HG03457 (cell line): ENCODE measurements at regions not wholly inside any gene's neighbourhood (a gene's known extent, or its start where the extent isn't known, plus 50 kb on each side); places are given as distances from the start of the nearest gene placed in this dataset.

ENCODE experiments used
- ATAC-seq: cut with Tn5 transposase; IDR thresholded peaks from one replicate; pipeline ENCODE4 v1.9.1; 2021; ENCODE audit warnings: moderate number of reproducible peaks; ENCODE audit not compliant: unreplicated experiment

- ATAC-seq, result no peak
Measured at GRCh38 chrX:135632353-135632752, 81.1 kb upstream of the CT45A1 start.

- no peak for ATAC-seq
Measured at GRCh38 chrX:135639066-135639780, 74.2 kb upstream of the CT45A1 start.

- no peak for ATAC-seq
Measured at GRCh38 chrX:135643916-135644315, 69.5 kb upstream of the CT45A1 start.

DNA sequence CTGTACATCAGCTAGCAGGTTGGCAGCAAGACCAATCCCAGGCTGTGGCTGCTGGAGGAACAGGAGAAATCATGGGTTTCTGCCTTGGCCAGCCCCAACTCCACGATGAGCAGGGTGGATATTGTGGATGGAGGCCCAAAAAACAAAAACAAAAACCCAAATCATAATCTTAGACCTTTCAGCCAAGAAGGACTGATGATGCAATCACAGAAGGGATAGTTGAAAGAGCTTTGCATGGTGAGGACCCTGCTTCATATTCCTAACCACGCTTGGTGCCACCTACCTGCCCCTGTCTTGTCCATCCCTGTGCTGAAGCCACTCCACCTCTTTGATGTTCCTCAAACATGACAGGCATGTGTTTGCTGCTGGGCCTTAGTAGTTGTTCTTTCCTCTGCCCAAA lies 68.8 kb upstream of the CT45A1 start:
- ATAC-seq, result no peak

DNA sequence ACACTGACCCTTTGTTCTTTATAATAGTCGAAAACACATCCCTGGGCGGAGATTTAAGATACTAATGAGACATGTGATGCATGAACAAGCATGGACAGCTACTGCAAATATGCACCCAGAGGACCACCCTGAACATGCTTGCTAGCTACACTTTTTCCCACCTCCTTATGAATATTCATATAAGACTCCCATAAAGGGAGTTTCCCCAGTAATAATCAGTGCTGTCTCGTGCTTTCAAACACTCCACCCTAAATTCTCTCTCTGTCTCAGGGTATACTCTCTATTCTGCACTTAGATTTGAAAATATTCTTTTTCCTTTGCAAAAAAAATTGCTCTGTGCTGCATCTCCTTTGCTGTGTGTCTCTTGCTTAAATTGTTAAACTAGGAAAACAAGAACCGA lies 64.4 kb upstream of the CT45A1 start:
- ATAC-seq, result no peak

DNA sequence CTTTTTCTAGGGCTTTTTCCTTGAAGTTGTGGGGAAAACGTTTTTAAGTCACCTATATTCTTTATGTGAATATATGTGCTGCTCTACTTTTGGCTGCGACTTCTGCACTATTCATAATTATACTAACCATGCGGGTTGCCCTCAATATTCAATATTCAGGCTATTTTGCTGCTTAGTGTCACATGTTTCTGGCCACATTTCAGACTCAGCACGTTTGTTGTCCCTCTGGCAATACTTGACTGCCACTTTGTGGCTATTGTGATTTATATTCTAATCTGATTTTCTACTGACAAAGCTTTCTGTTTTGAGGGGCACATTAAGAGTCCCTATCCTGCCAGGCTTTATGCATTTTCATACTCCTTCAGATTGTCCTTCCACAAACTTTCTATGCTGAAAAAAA lies 63.9 kb upstream of the CT45A1 start:
- ATAC-seq, result no peak

DNA sequence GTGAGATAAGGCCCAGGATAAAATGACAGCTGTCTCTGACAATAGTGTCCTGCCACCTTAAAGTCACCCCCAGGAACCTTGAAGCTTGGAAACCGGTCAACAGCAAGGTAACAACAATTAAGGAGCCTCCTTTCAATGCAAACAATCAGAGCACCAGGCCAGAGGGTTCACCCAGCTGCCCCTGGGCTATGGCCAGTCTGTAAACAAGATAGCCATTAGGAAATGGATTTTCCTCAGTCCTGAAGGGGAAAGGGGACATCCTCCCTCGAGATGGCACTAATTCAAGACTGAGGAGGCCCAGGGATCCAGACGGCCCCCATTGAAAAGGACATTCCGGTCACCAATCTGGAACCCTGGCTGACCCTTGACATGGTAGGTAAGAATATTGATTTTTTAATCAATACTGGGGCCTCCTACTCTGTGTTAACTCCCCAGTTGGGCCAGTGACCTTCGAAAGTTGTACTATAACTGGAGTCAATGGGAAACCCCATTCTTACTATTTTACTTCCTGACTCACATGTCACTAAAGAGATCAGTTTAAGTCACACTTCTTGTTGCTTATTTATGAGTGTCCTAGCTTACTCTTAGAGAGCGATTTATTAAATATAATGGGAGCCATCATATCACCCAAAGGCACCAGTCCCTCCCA lies 61.7 kb upstream of the CT45A1 start:
- ATAC-seq, result no peak

DNA sequence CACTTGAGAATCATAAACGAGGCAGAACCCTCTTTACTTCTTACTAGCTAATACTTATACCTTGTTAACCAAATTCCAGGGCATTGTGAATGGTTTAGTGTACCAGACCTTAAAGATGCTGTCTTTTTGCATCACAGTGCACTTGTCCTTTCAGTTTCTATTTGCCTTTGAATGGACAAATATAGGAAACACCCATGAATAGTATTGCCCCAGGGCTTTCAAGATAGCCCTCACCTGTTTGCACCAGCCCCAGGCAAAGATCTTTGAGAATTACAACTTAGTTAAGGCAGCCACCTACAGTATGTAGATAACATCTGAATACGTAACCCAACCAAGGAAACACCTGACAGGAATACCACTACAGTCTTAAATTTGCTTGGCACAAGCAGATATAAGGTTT lies 60.8 kb upstream of the CT45A1 start:
- no peak for ATAC-seq

- peak; percentile 61 for ATAC-seq
Measured at GRCh38 chrX:135657952-135658654, 55.3 kb upstream of the CT45A1 start.
